Fibroblast of peridontal ligament (primary cell): ENCODE measurements at regions not wholly inside any gene's neighbourhood (a gene's known extent, or its start where the extent isn't known, plus 50 kb on each side); places are given as distances from the start of the nearest gene placed in this dataset.

Source experiments
- DNase-seq: peaks from one replicate; pipeline ENCODE4 v3.0.0-alpha.2; 2010; ENCODE audit errors: extremely low read depth

GRCh38 chr4:175436196-175436595, 375.9 kb downstream of the GPM6A start:
- no peak for DNase-seq

- no peak for DNase-seq
Observed at GRCh38 chr4:175440786-175441185, 371.3 kb downstream of the GPM6A start.

GRCh38 chr4:175441256-175441655, 370.8 kb downstream of the GPM6A start:
- no peak for DNase-seq

GRCh38 chr4:175443547-175443946, 368.5 kb downstream of the GPM6A start:
- peak; percentile 20 for DNase-seq

GRCh38 chr4:175444512-175444911, 367.6 kb downstream of the GPM6A start:
- DNase-seq: no peak

- DNase-seq: no peak
Observed at GRCh38 chr4:175447016-175447415, 365.0 kb downstream of the GPM6A start.

- peak; percentile 48 for DNase-seq
Observed at GRCh38 chr4:175450446-175450845, 361.6 kb downstream of the GPM6A start.

- no peak for DNase-seq
Observed at GRCh38 chr4:175451238-175451965, 360.7 kb downstream of the GPM6A start.

GRCh38 chr4:175453456-175453855, 358.6 kb downstream of the GPM6A start:
- DNase-seq: no peak

- DNase-seq: no peak
Observed at GRCh38 chr4:175456131-175456530, 355.9 kb downstream of the GPM6A start.

GRCh38 chr4:175457956-175458355, 354.1 kb downstream of the GPM6A start:
- DNase-seq: no peak

GRCh38 chr4:175459571-175459970, 352.5 kb downstream of the GPM6A start:
- peak; percentile 25 for DNase-seq

GRCh38 chr4:175460414-175460813, 351.6 kb downstream of the GPM6A start:
- no peak for DNase-seq

GRCh38 chr4:175469514-175469913, 342.6 kb downstream of the GPM6A start:
- DNase-seq: peak; percentile 23

GRCh38 chr4:175470131-175470530, 341.9 kb downstream of the GPM6A start:
- peak; percentile 44 for DNase-seq

GRCh38 chr4:175480404-175480803, 331.7 kb downstream of the GPM6A start:
- no peak for DNase-seq

GRCh38 chr4:175499735-175500352, 312.2 kb downstream of the GPM6A start:
- no peak for DNase-seq

- DNase-seq: no peak
Observed at GRCh38 chr4:175504318-175504717, 307.7 kb downstream of the GPM6A start.

- DNase-seq: no peak
Observed at GRCh38 chr4:175509320-175509719, 302.7 kb downstream of the GPM6A start.

GRCh38 chr4:175511861-175512260, 300.2 kb downstream of the GPM6A start:
- no peak for DNase-seq

- no peak for DNase-seq
Observed at GRCh38 chr4:175514174-175514573, 297.9 kb downstream of the GPM6A start.

- no peak for DNase-seq
Observed at GRCh38 chr4:175530655-175531054, 281.4 kb downstream of the GPM6A start.

GRCh38 chr4:175531405-175532091, 280.5 kb downstream of the GPM6A start:
- peak; percentile 80 for DNase-seq
